HFFc6 (cell line): ENCODE measurements at regions not wholly inside any gene's neighbourhood (a gene's known extent, or its start where the extent isn't known, plus 50 kb on each side); places are given as distances from the start of the nearest gene placed in this dataset.

ENCODE experiments used
- DNase-seq: peaks from one replicate; pipeline ENCODE4 v3.0.0-alpha.2; 2018
- H3K27ac Mint-ChIP-seq: 2 replicates; pipeline ENCODE4 v1.8.0; 2020; ENCODE audit warnings: mild to moderate bottlenecking, mixed read lengths
- H3K27me3 Mint-ChIP-seq: 2 replicates; pipeline ENCODE4 v1.8.0; 2021; ENCODE audit warnings: mild to moderate bottlenecking, moderate library complexity, mixed read lengths; ENCODE audit not compliant: insufficient read depth
- H3K36me3 Mint-ChIP-seq: 2 replicates; pipeline ENCODE4 v1.8.0; 2021; ENCODE audit warnings: low read depth, mixed read lengths
- H3K4me1 Mint-ChIP-seq: 2 replicates; pipeline ENCODE4 v1.8.0; 2020; ENCODE audit warnings: low read depth, mixed read lengths
- H3K4me3 Mint-ChIP-seq: 2 replicates; pipeline ENCODE4 v1.8.0; 2020; ENCODE audit warnings: mild to moderate bottlenecking, moderate library complexity, mixed read lengths
- H3K9me3 Mint-ChIP-seq: 2 replicates; pipeline ENCODE4 v1.8.0; 2020; ENCODE audit warnings: mild to moderate bottlenecking, mixed read lengths
- CTCF ChIP-seq: fragments of 200-600 bp; sonication (generic); IDR thresholded peaks from 2 replicates; pipeline ENCODE4 v1.5.0; 2021; ENCODE audit warnings: antibody characterized with exemption, mild to moderate bottlenecking

GRCh38 chr16:86774931-86775330 is 196.6 kb downstream of the FOXL1 start:
- Mint-ChIP-seq H3K27me3 (peaks cover 13% of the 10 kb centered on the region), H3K36me3 (no peaks in the 10 kb centered on the region), H3K4me1 (peaks cover 58% of the 10 kb centered on the region), H3K27ac (no peak overlapping the region), H3K9me3 (no peaks in the 10 kb centered on the region), H3K4me3 (no peak overlapping the region)
- TF ChIP-seq CTCF = no peak
- no peak for DNase-seq

- H3K27me3 Mint-ChIP-seq = peaks cover 17% of the 10 kb centered on the region
- no peaks in the 10 kb centered on the region for H3K9me3 Mint-ChIP-seq
- no peak for TF ChIP-seq CTCF
- no peak overlapping the region for H3K27ac Mint-ChIP-seq
- H3K4me1 Mint-ChIP-seq = peaks cover 58% of the 10 kb centered on the region
- peak overlapping the region; percentile 26; the same call in 1 of the 2 replicates for H3K4me3 Mint-ChIP-seq
- DNase-seq = no peak
- no peaks in the 10 kb centered on the region for H3K36me3 Mint-ChIP-seq
Measured at GRCh38 chr16:86775511-86775921, 197.2 kb downstream of the FOXL1 start.

GRCh38 chr16:86777381-86777946 is 199.1 kb downstream of the FOXL1 start:
- Mint-ChIP-seq H3K9me3 (no peaks in the 10 kb centered on the region), H3K36me3 (no peaks in the 10 kb centered on the region), H3K27me3 (peaks cover 24% of the 10 kb centered on the region), H3K4me3 (no peak overlapping the region; the same call in 1 of the 2 replicates), H3K27ac (no peak overlapping the region), H3K4me1 (peaks cover 38% of the 10 kb centered on the region)
- DNase-seq = peak; percentile 25
- no peak for TF ChIP-seq CTCF

DNA sequence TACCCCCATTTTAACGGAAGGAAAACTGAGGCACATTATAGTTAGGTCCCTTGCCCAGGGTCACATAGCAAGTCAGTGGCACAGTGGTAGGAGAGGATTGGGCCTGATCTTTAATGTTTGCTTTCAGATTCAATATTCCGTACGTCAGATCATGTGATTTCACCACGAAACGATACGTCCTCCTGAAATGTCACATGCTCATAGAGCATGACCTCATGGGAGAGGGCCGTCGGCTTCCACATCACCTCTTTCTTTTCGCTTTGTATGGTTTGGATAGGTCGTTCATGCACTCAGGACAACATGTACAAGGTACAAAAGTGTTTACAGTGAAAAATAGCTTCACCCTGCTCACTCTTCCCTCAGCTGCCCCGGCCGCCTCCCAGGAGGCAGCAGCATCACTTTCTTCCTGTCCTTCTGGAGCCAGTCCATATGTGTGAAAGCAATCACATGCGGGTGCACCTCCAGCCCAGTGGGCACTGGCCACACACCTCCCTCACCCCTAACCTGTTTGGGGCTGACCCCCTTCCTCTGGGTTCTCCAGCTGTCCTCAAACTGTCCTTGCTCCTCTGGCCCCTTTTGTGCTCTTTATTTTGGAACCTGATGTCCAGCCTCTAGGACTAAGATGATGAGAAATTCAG is 199.9 kb downstream of the FOXL1 start:
- DNase-seq = no peak
- no peak for TF ChIP-seq CTCF
- Mint-ChIP-seq H3K27ac (no peak overlapping the region), H3K4me3 (no peak overlapping the region), H3K4me1 (peaks cover 31% of the 10 kb centered on the region), H3K27me3 (peaks cover 28% of the 10 kb centered on the region), H3K9me3 (no peaks in the 10 kb centered on the region), H3K36me3 (no peaks in the 10 kb centered on the region)

DNA sequence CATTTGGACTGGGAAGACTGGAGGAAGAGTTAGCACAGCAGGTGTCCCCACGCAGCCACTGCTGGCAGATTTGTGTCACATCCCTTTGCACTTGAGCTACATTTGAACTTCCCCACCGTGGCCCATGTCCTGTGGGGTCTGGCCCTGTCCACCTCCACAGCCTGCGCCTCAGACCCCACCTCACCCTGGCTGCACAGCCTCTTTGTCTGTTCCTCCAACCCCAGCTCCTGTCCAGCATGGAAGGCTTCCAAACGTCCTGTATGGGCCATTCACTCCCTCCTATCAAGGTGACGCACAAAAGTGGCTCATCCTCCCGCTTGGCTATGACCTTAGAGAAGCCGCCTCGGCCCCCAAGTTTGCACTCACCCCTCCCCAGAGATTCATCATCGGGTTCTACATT is 200.6 kb downstream of the FOXL1 start:
- Mint-ChIP-seq H3K36me3 (no peaks in the 10 kb centered on the region), H3K9me3 (no peaks in the 10 kb centered on the region), H3K27me3 (peaks cover 29% of the 10 kb centered on the region), H3K27ac (no peak overlapping the region), H3K4me1 (peaks cover 30% of the 10 kb centered on the region), H3K4me3 (no peak overlapping the region)
- no peak for TF ChIP-seq CTCF
- no peak for DNase-seq
